Neuronal stem cell (in vitro differentiated cells): ENCODE measurements at regions not wholly inside any gene's neighbourhood (a gene's known extent, or its start where the extent isn't known, plus 50 kb on each side); places are given as distances from the start of the nearest gene placed in this dataset.

Experiments used
- DNase-seq: peaks from one replicate; pipeline ENCODE4 v3.0.0-alpha.2; 2013; ENCODE audit warnings: low spot score
- H2AFZ ChIP-seq: one replicate; pipeline ENCODE4 v1.6.1; 2013; ENCODE audit warnings: mild to moderate bottlenecking, low read length, inconsistent platforms
- H2AK5ac ChIP-seq: 2 replicates; pipeline ENCODE4 v1.6.1; 2013; ENCODE audit warnings: low read depth, mild to moderate bottlenecking, inconsistent platforms, low read length, moderate library complexity, mixed read lengths
- H2BK120ac ChIP-seq: 2 replicates; pipeline ENCODE4 v1.6.1; 2013; ENCODE audit warnings: low read depth, mild to moderate bottlenecking, inconsistent platforms, low read length, moderate library complexity, mixed read lengths
- H2BK12ac ChIP-seq: one replicate; pipeline ENCODE4 v1.6.1; 2013; ENCODE audit warnings: low read length, inconsistent platforms
- H2BK15ac ChIP-seq: 2 replicates; pipeline ENCODE4 v1.6.1; 2013; ENCODE audit warnings: mild to moderate bottlenecking, low read length, inconsistent platforms, mixed read lengths
- H2BK5ac ChIP-seq: one replicate; pipeline ENCODE4 v1.6.1; 2013; ENCODE audit warnings: inconsistent platforms, mild to moderate bottlenecking, low read length, moderate library complexity
- H3K14ac ChIP-seq: one replicate; pipeline ENCODE4 v1.6.1; 2013; ENCODE audit warnings: low read length, inconsistent platforms
- H3K18ac ChIP-seq: 2 replicates; pipeline ENCODE4 v1.6.1; 2013; ENCODE audit warnings: low read length, inconsistent platforms
- H3K23ac ChIP-seq: 2 replicates; pipeline ENCODE4 v1.6.1; 2013; ENCODE audit warnings: low read depth, mild to moderate bottlenecking, mixed read lengths, low read length, inconsistent platforms; ENCODE audit not compliant: poor library complexity
- H3K27ac ChIP-seq: replicated peaks from 3 replicates; pipeline ENCODE4 v1.5.1; 2013; ENCODE audit warnings: low read length, inconsistent platforms
- H3K27me3 ChIP-seq, 3 experiments: 2 replicates each; pipeline ENCODE4 v1.6.1; 2013; ENCODE audit warnings: low read length in 3 of 3, mild to moderate bottlenecking in 2 of 3, inconsistent platforms in 1 of 3, low read depth in 1 of 3, mixed read lengths in 1 of 3, moderate library complexity in 1 of 3; ENCODE audit not compliant: control insufficient read depth in 3 of 3, insufficient read depth in 3 of 3
- H3K36me3 ChIP-seq, 2 donors: replicated peaks in 1 of 2; 2 replicates each; pipeline ENCODE4 v1.6.1; 2013; ENCODE audit warnings: low read length in 2 of 2; ENCODE audit not compliant: control insufficient read depth in 2 of 2, insufficient read depth in 2 of 2
- H3K4ac ChIP-seq: 2 replicates; pipeline ENCODE4 v1.6.1; 2013; ENCODE audit warnings: inconsistent platforms, mild to moderate bottlenecking, low read length, moderate library complexity
- H3K4me1 ChIP-seq, 2 donors: 1 replicate in 1 of 2; 2 replicates in 1 of 2; pipeline ENCODE4 v1.6.1; 2013; ENCODE audit warnings: low read length in 2 of 2, low read depth in 1 of 2; ENCODE audit not compliant: control insufficient read depth in 2 of 2, insufficient read depth in 1 of 2
- H3K4me2 ChIP-seq: one replicate; pipeline ENCODE4 v1.6.1; 2013; ENCODE audit warnings: mild to moderate bottlenecking, low read length, inconsistent platforms; ENCODE audit not compliant: insufficient read depth, poor library complexity, severe bottlenecking
- H3K4me3 ChIP-seq, 2 donors: 2 replicates each; pipeline ENCODE4 v1.5.1; 2013; ENCODE audit warnings: low read length in 2 of 2, mild to moderate bottlenecking in 2 of 2, inconsistent platforms in 1 of 2, moderate library complexity in 1 of 2
- H3K79me1 ChIP-seq: one replicate; pipeline ENCODE4 v1.6.1; 2013; ENCODE audit warnings: low read depth, mild to moderate bottlenecking, inconsistent platforms, low read length, moderate library complexity
- H3K9ac ChIP-seq: one replicate; pipeline ENCODE4 v1.6.1; 2013; ENCODE audit warnings: mild to moderate bottlenecking, low read depth, low read length, inconsistent platforms; ENCODE audit not compliant: poor library complexity
- H3K9me3 ChIP-seq, 2 donors: replicated peaks in 1 of 2; 2 replicates each; pipeline versions ENCODE3 to v1.6.1; 2013; ENCODE audit warnings: low read length in 2 of 2, mild to moderate bottlenecking in 2 of 2, inconsistent platforms in 1 of 2, low read depth in 1 of 2, mixed read lengths in 1 of 2, moderate library complexity in 1 of 2; ENCODE audit not compliant: control insufficient read depth in 2 of 2, insufficient read depth in 1 of 2
- H4K8ac ChIP-seq: one replicate; pipeline ENCODE4 v1.6.1; 2013; ENCODE audit warnings: low read depth, mild to moderate bottlenecking, inconsistent platforms, low read length, moderate library complexity
- H4K91ac ChIP-seq: one replicate; pipeline ENCODE4 v1.6.1; 2013; ENCODE audit warnings: low read length, low read depth, mild to moderate bottlenecking, inconsistent platforms; ENCODE audit not compliant: poor library complexity
- WGBS, 2 donors: extraction: QIAGEN DNeasy Blood & Tissue Kit; methylation state at CpG; one replicate each; pipeline ENCODE4 v1.1.7; 2013; ENCODE audit warnings: missing lambda C conversion rate in 2 of 2, mixed read lengths in 1 of 2; ENCODE audit not compliant: insufficient read length in 2 of 2, insufficient replicate concordance in 1 of 2; ENCODE audit errors: extremely low coverage in 2 of 2; 5-methylcytosine and 5-hydroxymethylcytosine counted together

DNA sequence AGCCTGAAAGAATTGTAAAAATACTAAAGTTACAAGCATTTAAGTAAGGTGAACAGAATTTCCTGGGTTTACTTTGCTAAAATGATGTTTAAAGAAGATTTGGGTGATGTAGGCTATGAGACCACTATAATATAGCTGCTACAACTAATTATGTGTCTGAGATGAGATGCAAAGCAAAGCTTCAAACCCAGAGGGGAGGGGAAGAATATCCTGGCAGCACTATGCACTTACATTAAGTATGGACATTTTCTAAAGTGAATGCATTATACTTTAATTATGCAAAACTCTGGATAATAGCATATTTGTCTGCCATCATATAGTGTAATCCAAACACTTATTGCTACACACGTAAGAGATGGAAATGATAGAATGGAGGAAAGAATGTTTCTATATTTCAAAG, 1003.7 kb downstream of the GALC start:
- Histone ChIP-seq H2BK12ac (no peak overlapping the region), H3K36me3 (no peaks in the 10 kb centered on the region), H4K8ac (no peak overlapping the region), H2AFZ (no peak overlapping the region), H3K79me1 (no peaks in the 10 kb centered on the region), H3K27me3 (no peaks in the 10 kb centered on the region), H3K4ac (no peak overlapping the region), H3K4me2 (no peak overlapping the region), H3K9me3 (no peaks in the 10 kb centered on the region), H3K23ac (no peak overlapping the region), H2AK5ac (no peak overlapping the region), H3K27ac (no peak overlapping the region), H3K18ac (no peak overlapping the region), H2BK120ac (no peak overlapping the region), H4K91ac (no peak overlapping the region), H3K4me1 (no peaks in the 10 kb centered on the region), H3K14ac (no peak overlapping the region), H2BK5ac (no peak overlapping the region), H2BK15ac (no peak overlapping the region), H3K4me3 (no peak overlapping the region), H3K9ac (no peak overlapping the region)
- no CpG with 5 or more reads among the region's 1 CpG for WGBS, 2 donors
- DNase-seq, result no peak

DNA sequence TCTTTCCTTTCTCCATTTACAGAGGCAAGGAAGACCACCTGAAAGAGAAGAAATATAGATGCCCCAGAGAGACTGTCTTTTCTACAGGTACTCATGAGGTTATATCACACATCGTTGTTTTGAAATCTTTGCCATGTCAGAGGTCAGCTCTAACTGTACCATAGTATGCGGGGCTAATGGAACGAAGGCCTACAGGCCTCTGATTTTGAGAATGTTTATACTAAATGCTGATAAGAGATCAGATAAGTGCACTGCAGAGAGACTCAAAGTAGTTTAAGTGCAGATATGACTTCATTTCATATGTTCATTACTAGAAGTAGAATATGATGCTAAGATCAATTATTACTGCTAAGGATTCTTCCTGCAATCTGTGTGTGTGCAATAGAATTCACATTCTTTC, 1005.0 kb downstream of the GALC start:
- H4K8ac ChIP-seq, result no peak overlapping the region
- no peak overlapping the region for H2BK120ac ChIP-seq
- H3K4ac ChIP-seq, result no peak overlapping the region
- H2AFZ ChIP-seq, result no peak overlapping the region
- no peak overlapping the region for H2AK5ac ChIP-seq
- H3K14ac ChIP-seq, result no peak overlapping the region
- no peak overlapping the region for H4K91ac ChIP-seq
- H3K79me1 ChIP-seq, result no peaks in the 10 kb centered on the region
- no peak overlapping the region for H3K23ac ChIP-seq
- no peak overlapping the region for H3K27ac ChIP-seq
- H3K9ac ChIP-seq, result no peak overlapping the region
- no peak overlapping the region for H3K18ac ChIP-seq
- no peaks in the 10 kb centered on the region for H3K36me3 ChIP-seq
- H3K4me1 ChIP-seq, result no peaks in the 10 kb centered on the region
- no peak overlapping the region for H2BK5ac ChIP-seq
- no CpG with 5 or more reads among the region's 3 CpGs for WGBS, 2 donors
- H2BK15ac ChIP-seq, result no peak overlapping the region
- no peaks in the 10 kb centered on the region for H3K27me3 ChIP-seq
- H3K4me2 ChIP-seq, result no peak overlapping the region
- no peaks in the 10 kb centered on the region for H3K9me3 ChIP-seq
- H2BK12ac ChIP-seq, result no peak overlapping the region
- DNase-seq, result no peak
- H3K4me3 ChIP-seq, result no peak overlapping the region

DNA sequence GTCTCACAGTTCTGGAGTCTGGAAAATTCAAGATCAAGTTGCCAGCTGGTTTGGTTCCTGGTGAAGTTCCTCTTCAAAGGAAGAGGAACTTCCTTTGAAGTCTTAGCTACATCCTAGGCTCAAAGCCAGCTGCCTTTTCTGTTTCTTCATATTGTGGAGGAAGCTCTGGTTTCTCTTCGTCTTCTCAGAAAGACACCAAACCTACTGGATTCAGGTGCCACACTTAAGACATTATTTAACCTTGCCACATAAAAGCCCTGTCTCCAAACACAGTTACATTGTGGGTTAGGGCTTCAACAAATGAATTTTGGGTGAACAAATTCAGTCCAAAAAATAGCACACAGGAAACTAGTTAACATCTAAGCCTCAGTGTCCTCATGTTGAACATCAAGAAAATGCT, 1019.8 kb downstream of the GALC start:
- Histone ChIP-seq H3K79me1 (no peaks in the 10 kb centered on the region), H2AFZ (no peak overlapping the region), H3K36me3 (no peaks in the 10 kb centered on the region), H4K8ac (no peak overlapping the region), H3K27ac (no peak overlapping the region), H2AK5ac (no peak overlapping the region), H4K91ac (no peak overlapping the region), H3K9me3 (no peaks in the 10 kb centered on the region), H2BK12ac (no peak overlapping the region), H3K14ac (no peak overlapping the region), H3K4me2 (no peak overlapping the region), H2BK120ac (no peak overlapping the region), H2BK15ac (no peak overlapping the region), H3K27me3 (no peaks in the 10 kb centered on the region), H3K9ac (no peak overlapping the region), H3K4me1 (no peaks in the 10 kb centered on the region), H2BK5ac (no peak overlapping the region), H3K18ac (no peak overlapping the region), H3K4ac (no peak overlapping the region), H3K23ac (no peak overlapping the region), H3K4me3 (no peak overlapping the region)
- DNase-seq, result no peak
- no CpG with 5 or more reads among the region's 1 CpG for WGBS, 2 donors

DNA sequence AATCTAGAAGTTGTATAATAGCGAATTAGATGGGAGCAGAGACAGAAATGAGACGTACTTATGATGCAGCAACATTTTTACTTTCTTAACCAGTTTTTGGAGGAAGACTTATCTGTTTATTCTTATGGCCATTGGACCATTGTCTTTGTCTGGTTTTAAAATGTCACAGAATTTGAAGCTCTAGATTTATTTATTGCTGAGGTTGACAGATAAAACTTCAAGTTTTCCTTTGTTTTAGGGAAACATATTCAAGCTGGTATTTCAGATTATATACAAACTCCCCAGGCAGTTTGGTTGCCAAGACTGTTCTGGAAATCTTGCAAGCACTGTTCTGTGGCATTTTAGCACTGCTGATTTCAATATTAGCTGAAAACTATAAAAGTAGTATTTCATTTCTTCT, 1021.7 kb downstream of the GALC start:
- H3K9ac ChIP-seq, result no peak overlapping the region
- no peak overlapping the region for H4K8ac ChIP-seq
- H3K4me2 ChIP-seq, result no peak overlapping the region
- no CpG with 5 or more reads among the region's 2 CpGs for WGBS, 2 donors
- no peak overlapping the region for H3K14ac ChIP-seq
- no peak overlapping the region for H2BK120ac ChIP-seq
- H3K4ac ChIP-seq, result no peak overlapping the region
- no peaks in the 10 kb centered on the region for H3K79me1 ChIP-seq
- H2AK5ac ChIP-seq, result no peak overlapping the region
- H2AFZ ChIP-seq, result no peak overlapping the region
- no peaks in the 10 kb centered on the region for H3K36me3 ChIP-seq
- H3K27me3 ChIP-seq, result no peaks in the 10 kb centered on the region
- H3K4me1 ChIP-seq, result no peaks in the 10 kb centered on the region
- no peak overlapping the region for H3K18ac ChIP-seq
- no peak for DNase-seq
- no peak overlapping the region for H3K23ac ChIP-seq
- no peak overlapping the region for H4K91ac ChIP-seq
- H3K9me3 ChIP-seq, result no peaks in the 10 kb centered on the region
- no peak overlapping the region for H3K27ac ChIP-seq
- no peak overlapping the region for H2BK15ac ChIP-seq
- no peak overlapping the region for H2BK5ac ChIP-seq
- H2BK12ac ChIP-seq, result no peak overlapping the region
- H3K4me3 ChIP-seq, result no peak overlapping the region
